8988T (cell line): ENCODE measurements at regions not wholly inside any gene's neighbourhood (a gene's known extent, or its start where the extent isn't known, plus 50 kb on each side); places are given as distances from the start of the nearest gene placed in this dataset.

Source experiments
- DNase-seq: peaks from one replicate; pipeline ENCODE4 v3.0.0; 2011

- no peak for DNase-seq
Measured at GRCh38 chr6:40791004-40791403, 203.8 kb upstream of the LRFN2 start.

GRCh38 chr6:40788661-40789655 lies 201.8 kb upstream of the LRFN2 start:
- DNase-seq: no peak

GRCh38 chr6:40782355-40782754 lies 195.2 kb upstream of the LRFN2 start:
- no peak for DNase-seq

GRCh38 chr6:40780637-40781036 lies 193.5 kb upstream of the LRFN2 start:
- DNase-seq: no peak

- DNase-seq: peak; percentile 70
Measured at GRCh38 chr6:40779409-40779808, 192.2 kb upstream of the LRFN2 start.

- DNase-seq: no peak
Measured at GRCh38 chr6:40778918-40779317, 191.8 kb upstream of the LRFN2 start.

- DNase-seq: peak; percentile 29
Measured at GRCh38 chr6:40778196-40778595, 191.0 kb upstream of the LRFN2 start.

- DNase-seq: no peak
Measured at GRCh38 chr6:40774932-40775331, 187.8 kb upstream of the LRFN2 start.

GRCh38 chr6:40770794-40771193 lies 183.6 kb upstream of the LRFN2 start:
- DNase-seq: no peak

- DNase-seq: no peak
Measured at GRCh38 chr6:40764726-40765125, 177.6 kb upstream of the LRFN2 start.

- no peak for DNase-seq
Measured at GRCh38 chr6:40762981-40763380, 175.8 kb upstream of the LRFN2 start.

GRCh38 chr6:40760887-40761286 lies 173.7 kb upstream of the LRFN2 start:
- no peak for DNase-seq

- no peak for DNase-seq
Measured at GRCh38 chr6:40759838-40760237, 172.7 kb upstream of the LRFN2 start.

- DNase-seq: no peak
Measured at GRCh38 chr6:40759264-40759663, 172.1 kb upstream of the LRFN2 start.

GRCh38 chr6:40755749-40756452 lies 168.7 kb upstream of the LRFN2 start:
- no peak for DNase-seq

GRCh38 chr6:40755046-40755681 lies 168.0 kb upstream of the LRFN2 start:
- no peak for DNase-seq

GRCh38 chr6:40754461-40755045 lies 167.4 kb upstream of the LRFN2 start:
- DNase-seq: no peak

- no peak for DNase-seq
Measured at GRCh38 chr6:40753675-40754448, 166.7 kb upstream of the LRFN2 start.

GRCh38 chr6:40753048-40753447 lies 165.9 kb upstream of the LRFN2 start:
- no peak for DNase-seq

GRCh38 chr6:40744835-40745234 lies 157.7 kb upstream of the LRFN2 start:
- DNase-seq: no peak

GRCh38 chr6:40743690-40744446 lies 156.7 kb upstream of the LRFN2 start:
- no peak for DNase-seq

GRCh38 chr6:40743226-40743625 lies 156.1 kb upstream of the LRFN2 start:
- DNase-seq: no peak
